HEK293 (cell line): ENCODE measurements at regions not wholly inside any gene's neighbourhood (a gene's known extent, or its start where the extent isn't known, plus 50 kb on each side); places are given as distances from the start of the nearest gene placed in this dataset.

Experiments
- INSM2 ChIP-seq: fragments of 450-650 bp; formaldehyde crosslinking; IDR thresholded peaks from 2 replicates; pipeline ENCODE4 v1.5.1; 2016; ENCODE audit warnings: missing biosample characterization, missing genetic modification characterization
- KLF16 ChIP-seq: fragments of 450-650 bp; formaldehyde crosslinking; IDR thresholded peaks from 2 replicates; pipeline ENCODE4 v1.5.1; 2017; ENCODE audit warnings: missing biosample characterization, missing genetic modification characterization
- PBX3 ChIP-seq: sonication (generic); formaldehyde crosslinking; IDR thresholded peaks from 2 replicates; pipeline ENCODE4 v1.8.1; 2022; ENCODE audit warnings: mild to moderate bottlenecking, moderate library complexity, missing genetic modification reagents
- ZBTB44 ChIP-seq: fragments of 450-650 bp; IDR thresholded peaks from 2 replicates; pipeline ENCODE4 v1.5.1; 2018; ENCODE audit warnings: missing biosample characterization, mild to moderate bottlenecking, missing genetic modification characterization
- ZIC2 ChIP-seq: fragments of 450-650 bp; formaldehyde crosslinking; IDR thresholded peaks from 2 replicates; pipeline ENCODE4 v1.5.1; 2016; ENCODE audit warnings: missing biosample characterization, missing genetic modification characterization
- ZNF133 ChIP-seq: fragments of 450-650 bp; formaldehyde crosslinking; IDR thresholded peaks from 2 replicates; pipeline ENCODE4 v1.5.1; 2016; ENCODE audit warnings: missing biosample characterization, missing genetic modification characterization
- ZNF18 ChIP-seq: fragments of 450-650 bp; formaldehyde crosslinking; IDR thresholded peaks from 2 replicates; pipeline ENCODE4 v1.5.1; 2016; ENCODE audit warnings: missing biosample characterization, missing genetic modification characterization
- ZNF184 ChIP-seq: fragments of 450-650 bp; IDR thresholded peaks from 2 replicates; pipeline ENCODE4 v1.5.1; 2018; ENCODE audit warnings: missing biosample characterization, mild to moderate bottlenecking, missing genetic modification characterization
- ZNF24 ChIP-seq: fragments of 450-650 bp; formaldehyde crosslinking; IDR thresholded peaks from 2 replicates; pipeline ENCODE4 v1.5.1; 2016; ENCODE audit warnings: missing biosample characterization, missing genetic modification characterization
- ZNF398 ChIP-seq: fragments of 450-650 bp; formaldehyde crosslinking; IDR thresholded peaks from 2 replicates; pipeline ENCODE4 v1.5.1; 2017; ENCODE audit warnings: missing biosample characterization, missing genetic modification characterization
- ZSCAN30 ChIP-seq: fragments of 450-650 bp; IDR thresholded peaks from 2 replicates; pipeline ENCODE4 v1.5.1; 2018; ENCODE audit warnings: missing biosample characterization, mild to moderate bottlenecking, missing genetic modification characterization, moderate library complexity
- TF ChIP-seq, protein P1 (sequence below): fragments of 450-650 bp; formaldehyde crosslinking; IDR thresholded peaks from 2 replicates; pipeline ENCODE4 v1.5.1; 2016; ENCODE audit warnings: missing biosample characterization, missing genetic modification characterization
- TF ChIP-seq, protein P2 (sequence below): fragments of 450-650 bp; formaldehyde crosslinking; IDR thresholded peaks from 2 replicates; pipeline ENCODE4 v1.5.1; 2016; ENCODE audit warnings: missing biosample characterization, missing genetic modification characterization
- TF ChIP-seq, protein P3 (sequence below): IDR thresholded peaks from 2 replicates; pipeline ENCODE4 v1.6.1; 2011; ENCODE audit warnings: mild to moderate bottlenecking, low read depth, low read length, borderline replicate concordance

DNA sequence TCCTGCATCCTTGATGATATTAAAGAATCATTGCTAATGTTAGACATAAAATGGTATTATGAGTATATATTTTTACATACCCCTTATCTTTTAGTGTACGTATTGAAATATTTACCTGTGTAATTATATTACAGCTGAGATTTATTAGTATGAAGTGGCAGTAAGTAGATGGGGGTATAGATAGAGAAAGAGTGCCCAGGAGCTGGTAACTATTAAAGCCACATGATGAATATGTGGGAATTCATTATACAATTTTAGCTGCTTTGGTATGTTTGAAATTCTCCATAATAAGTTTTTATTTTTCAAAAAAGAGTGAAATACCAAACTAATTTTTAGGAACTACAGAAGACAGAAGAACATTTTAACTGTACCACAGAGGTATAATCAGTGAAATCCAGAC lies 339.0 kb downstream of the PLPP3 start:
- TF ChIP-seq ZNF133 (tag by site-specific recombination): no peak
- TF ChIP-seq, protein P1, sequence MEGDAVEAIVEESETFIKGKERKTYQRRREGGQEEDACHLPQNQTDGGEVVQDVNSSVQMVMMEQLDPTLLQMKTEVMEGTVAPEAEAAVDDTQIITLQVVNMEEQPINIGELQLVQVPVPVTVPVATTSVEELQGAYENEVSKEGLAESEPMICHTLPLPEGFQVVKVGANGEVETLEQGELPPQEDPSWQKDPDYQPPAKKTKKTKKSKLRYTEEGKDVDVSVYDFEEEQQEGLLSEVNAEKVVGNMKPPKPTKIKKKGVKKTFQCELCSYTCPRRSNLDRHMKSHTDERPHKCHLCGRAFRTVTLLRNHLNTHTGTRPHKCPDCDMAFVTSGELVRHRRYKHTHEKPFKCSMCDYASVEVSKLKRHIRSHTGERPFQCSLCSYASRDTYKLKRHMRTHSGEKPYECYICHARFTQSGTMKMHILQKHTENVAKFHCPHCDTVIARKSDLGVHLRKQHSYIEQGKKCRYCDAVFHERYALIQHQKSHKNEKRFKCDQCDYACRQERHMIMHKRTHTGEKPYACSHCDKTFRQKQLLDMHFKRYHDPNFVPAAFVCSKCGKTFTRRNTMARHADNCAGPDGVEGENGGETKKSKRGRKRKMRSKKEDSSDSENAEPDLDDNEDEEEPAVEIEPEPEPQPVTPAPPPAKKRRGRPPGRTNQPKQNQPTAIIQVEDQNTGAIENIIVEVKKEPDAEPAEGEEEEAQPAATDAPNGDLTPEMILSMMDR (tag by site-specific recombination): no peak
- no peak for TF ChIP-seq ZIC2 (tag by site-specific recombination)
- TF ChIP-seq PBX3: no peak
- no peak for TF ChIP-seq INSM2 (tag by site-specific recombination)
- no peak for TF ChIP-seq ZBTB44 (tag by site-specific recombination)
- TF ChIP-seq ZSCAN30: no peak
- no peak for TF ChIP-seq ZNF24
- TF ChIP-seq KLF16 (tag by site-specific recombination): no peak
- TF ChIP-seq, protein P2, sequence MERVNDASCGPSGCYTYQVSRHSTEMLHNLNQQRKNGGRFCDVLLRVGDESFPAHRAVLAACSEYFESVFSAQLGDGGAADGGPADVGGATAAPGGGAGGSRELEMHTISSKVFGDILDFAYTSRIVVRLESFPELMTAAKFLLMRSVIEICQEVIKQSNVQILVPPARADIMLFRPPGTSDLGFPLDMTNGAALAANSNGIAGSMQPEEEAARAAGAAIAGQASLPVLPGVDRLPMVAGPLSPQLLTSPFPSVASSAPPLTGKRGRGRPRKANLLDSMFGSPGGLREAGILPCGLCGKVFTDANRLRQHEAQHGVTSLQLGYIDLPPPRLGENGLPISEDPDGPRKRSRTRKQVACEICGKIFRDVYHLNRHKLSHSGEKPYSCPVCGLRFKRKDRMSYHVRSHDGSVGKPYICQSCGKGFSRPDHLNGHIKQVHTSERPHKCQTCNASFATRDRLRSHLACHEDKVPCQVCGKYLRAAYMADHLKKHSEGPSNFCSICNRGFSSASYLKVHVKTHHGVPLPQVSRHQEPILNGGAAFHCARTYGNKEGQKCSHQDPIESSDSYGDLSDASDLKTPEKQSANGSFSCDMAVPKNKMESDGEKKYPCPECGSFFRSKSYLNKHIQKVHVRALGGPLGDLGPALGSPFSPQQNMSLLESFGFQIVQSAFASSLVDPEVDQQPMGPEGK (tag by site-specific recombination): no peak
- TF ChIP-seq, protein P3, sequence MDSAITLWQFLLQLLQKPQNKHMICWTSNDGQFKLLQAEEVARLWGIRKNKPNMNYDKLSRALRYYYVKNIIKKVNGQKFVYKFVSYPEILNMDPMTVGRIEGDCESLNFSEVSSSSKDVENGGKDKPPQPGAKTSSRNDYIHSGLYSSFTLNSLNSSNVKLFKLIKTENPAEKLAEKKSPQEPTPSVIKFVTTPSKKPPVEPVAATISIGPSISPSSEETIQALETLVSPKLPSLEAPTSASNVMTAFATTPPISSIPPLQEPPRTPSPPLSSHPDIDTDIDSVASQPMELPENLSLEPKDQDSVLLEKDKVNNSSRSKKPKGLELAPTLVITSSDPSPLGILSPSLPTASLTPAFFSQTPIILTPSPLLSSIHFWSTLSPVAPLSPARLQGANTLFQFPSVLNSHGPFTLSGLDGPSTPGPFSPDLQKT: no peak
- no peak for TF ChIP-seq ZNF184
- TF ChIP-seq ZNF398 (tag by site-specific recombination): no peak
- TF ChIP-seq ZNF18 (tag by site-specific recombination): no peak
